DOHH2 (cell line): ENCODE measurements at regions not wholly inside any gene's neighbourhood (a gene's known extent, or its start where the extent isn't known, plus 50 kb on each side); places are given as distances from the start of the nearest gene placed in this dataset.

ENCODE experiments used
- EZH2phosphoT487 ChIP-seq: fragments of 200-600 bp; sonication (generic); IDR thresholded peaks from 2 replicates; pipeline ENCODE4 v1.6.1; 2017; ENCODE audit warnings: borderline replicate concordance, mild to moderate bottlenecking, antibody characterized with exemption, low read length, moderate library complexity, mixed read lengths
- TF ChIP-seq, protein P1 (sequence below): fragments of 200-600 bp; sonication (generic); IDR thresholded peaks from one replicate; pipeline ENCODE4 v1.5.1; 2014; ENCODE audit warnings: antibody characterized with exemption, mild to moderate bottlenecking, low read depth, low read length; ENCODE audit not compliant: poor library complexity, severe bottlenecking

- TF ChIP-seq, protein P1, sequence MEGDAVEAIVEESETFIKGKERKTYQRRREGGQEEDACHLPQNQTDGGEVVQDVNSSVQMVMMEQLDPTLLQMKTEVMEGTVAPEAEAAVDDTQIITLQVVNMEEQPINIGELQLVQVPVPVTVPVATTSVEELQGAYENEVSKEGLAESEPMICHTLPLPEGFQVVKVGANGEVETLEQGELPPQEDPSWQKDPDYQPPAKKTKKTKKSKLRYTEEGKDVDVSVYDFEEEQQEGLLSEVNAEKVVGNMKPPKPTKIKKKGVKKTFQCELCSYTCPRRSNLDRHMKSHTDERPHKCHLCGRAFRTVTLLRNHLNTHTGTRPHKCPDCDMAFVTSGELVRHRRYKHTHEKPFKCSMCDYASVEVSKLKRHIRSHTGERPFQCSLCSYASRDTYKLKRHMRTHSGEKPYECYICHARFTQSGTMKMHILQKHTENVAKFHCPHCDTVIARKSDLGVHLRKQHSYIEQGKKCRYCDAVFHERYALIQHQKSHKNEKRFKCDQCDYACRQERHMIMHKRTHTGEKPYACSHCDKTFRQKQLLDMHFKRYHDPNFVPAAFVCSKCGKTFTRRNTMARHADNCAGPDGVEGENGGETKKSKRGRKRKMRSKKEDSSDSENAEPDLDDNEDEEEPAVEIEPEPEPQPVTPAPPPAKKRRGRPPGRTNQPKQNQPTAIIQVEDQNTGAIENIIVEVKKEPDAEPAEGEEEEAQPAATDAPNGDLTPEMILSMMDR, result no peak
- no peak for TF ChIP-seq EZH2phosphoT487
These were observed 316.2 kb upstream of the CDYL start for GRCh38 chr6:4459996-4460395.
